Ascending aorta (tissue), 2 donors: ENCODE measurements at regions not wholly inside any gene's neighbourhood (a gene's known extent, or its start where the extent isn't known, plus 50 kb on each side); places are given as distances from the start of the nearest gene placed in this dataset.

Source experiments
- DNase-seq, 2 donors: peaks; one replicate each; pipeline ENCODE4 v3.0.0-alpha.2; 2019; ENCODE audit warnings: low spot score in 2 of 2
- H3K27ac ChIP-seq, 2 donors: fragments of 200-600 bp; sonication (generic); one replicate each; pipeline ENCODE4 v1.5.1; 2016 to 2017; ENCODE audit warnings: mild to moderate bottlenecking in 1 of 2
- H3K27me3 ChIP-seq: fragments of 200-600 bp; sonication (generic); one replicate; pipeline ENCODE4 v1.5.1; 2017
- H3K36me3 ChIP-seq, 2 donors: fragments of 200-600 bp; sonication (generic); one replicate each; pipeline ENCODE4 v1.5.1; 2016
- H3K4me1 ChIP-seq, 2 donors: fragments of 200-600 bp; sonication (generic); one replicate each; pipeline ENCODE4 v1.5.1; 2016 to 2017; ENCODE audit warnings: mild to moderate bottlenecking in 1 of 2
- H3K4me3 ChIP-seq, 2 donors: fragments of 200-600 bp; sonication (generic); one replicate each; pipeline ENCODE4 v1.5.1; 2016 to 2017; ENCODE audit warnings: mild to moderate bottlenecking in 1 of 2
- H3K9me3 ChIP-seq, 2 donors: fragments of 200-600 bp; sonication (generic); one replicate each; pipeline ENCODE4 v1.5.1; 2016
- intact Hi-C: fragments of 100-400 bp; cut with DNase I; formaldehyde crosslinking; loops from one replicate; pipeline ENCODE4 v1.15.1; 2023
- TF ChIP-seq, protein P1 (sequence below), 3 experiments: fragments of 200-600 bp in 2 of 3; fragments of 450-650 bp in 1 of 3; sonication (generic) in 2 of 3; IDR thresholded peaks; one replicate each; pipeline ENCODE4 v1.5.1; 2016 to 2019; ENCODE audit warnings: antibody characterized with exemption in 3 of 3, mild to moderate bottlenecking in 1 of 3, moderate library complexity in 1 of 3

DNA sequence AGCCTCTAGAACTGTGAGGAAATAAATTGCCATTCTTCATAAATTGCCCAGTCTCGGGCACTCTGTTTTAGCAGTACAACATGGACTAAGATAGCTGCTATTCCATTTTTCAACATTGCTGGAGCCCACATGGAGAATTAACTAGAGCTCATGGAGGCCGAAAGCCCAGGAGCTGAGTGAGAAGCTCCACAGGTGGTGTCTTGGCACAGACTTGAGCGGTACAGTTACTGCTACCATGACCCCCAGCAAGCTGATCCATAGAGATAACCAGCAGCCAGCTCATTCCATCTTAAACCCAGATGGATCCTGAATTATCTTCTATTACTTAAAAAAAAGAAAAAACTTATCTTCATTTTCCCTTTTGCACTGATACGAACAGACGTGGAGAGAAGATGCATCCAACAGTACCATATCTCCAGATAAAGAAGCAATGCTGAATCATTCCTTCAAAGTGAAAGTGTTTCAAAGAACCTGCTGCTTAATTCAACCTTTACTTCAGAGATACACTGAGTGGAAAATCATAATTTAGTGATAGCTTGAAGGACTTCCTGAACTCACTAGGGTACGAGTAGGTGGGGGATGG lies 115.1 kb downstream of the SETD4 start:
- TF ChIP-seq, protein P1, sequence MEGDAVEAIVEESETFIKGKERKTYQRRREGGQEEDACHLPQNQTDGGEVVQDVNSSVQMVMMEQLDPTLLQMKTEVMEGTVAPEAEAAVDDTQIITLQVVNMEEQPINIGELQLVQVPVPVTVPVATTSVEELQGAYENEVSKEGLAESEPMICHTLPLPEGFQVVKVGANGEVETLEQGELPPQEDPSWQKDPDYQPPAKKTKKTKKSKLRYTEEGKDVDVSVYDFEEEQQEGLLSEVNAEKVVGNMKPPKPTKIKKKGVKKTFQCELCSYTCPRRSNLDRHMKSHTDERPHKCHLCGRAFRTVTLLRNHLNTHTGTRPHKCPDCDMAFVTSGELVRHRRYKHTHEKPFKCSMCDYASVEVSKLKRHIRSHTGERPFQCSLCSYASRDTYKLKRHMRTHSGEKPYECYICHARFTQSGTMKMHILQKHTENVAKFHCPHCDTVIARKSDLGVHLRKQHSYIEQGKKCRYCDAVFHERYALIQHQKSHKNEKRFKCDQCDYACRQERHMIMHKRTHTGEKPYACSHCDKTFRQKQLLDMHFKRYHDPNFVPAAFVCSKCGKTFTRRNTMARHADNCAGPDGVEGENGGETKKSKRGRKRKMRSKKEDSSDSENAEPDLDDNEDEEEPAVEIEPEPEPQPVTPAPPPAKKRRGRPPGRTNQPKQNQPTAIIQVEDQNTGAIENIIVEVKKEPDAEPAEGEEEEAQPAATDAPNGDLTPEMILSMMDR (IDR thresholded peaks at IDR 0.05) = no peak
- H3K27me3 ChIP-seq = no peaks in the 10 kb centered on the region
- DNase-seq = no peak
- no peaks in the 10 kb centered on the region for H3K9me3 ChIP-seq
- no peaks in the 10 kb centered on the region for H3K36me3 ChIP-seq
- H3K4me1 ChIP-seq = no peaks in the 10 kb centered on the region
- intact Hi-C loops = no loop called here
- no peak overlapping the region for H3K27ac ChIP-seq
- no peak overlapping the region for H3K4me3 ChIP-seq

DNA sequence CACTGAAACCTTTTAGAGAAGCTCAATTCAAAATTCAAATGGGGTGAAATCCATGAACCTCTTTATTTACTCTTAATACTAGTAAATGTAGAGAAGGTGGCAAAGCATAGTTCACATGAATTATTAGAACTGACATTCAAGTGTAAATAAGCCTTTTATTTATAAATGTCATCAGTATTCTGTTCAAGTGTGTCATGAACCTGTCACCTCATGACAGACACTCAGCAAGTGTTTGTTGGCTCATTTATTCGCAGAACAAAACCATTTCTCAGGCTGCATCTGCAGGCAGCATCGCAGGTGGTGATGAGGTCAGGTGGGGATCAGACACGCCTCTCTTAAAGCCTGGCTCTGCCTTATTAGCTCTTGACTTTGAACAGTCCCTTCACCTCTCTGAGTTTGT lies 116.6 kb downstream of the SETD4 start:
- Histone ChIP-seq H3K36me3 (no peaks in the 10 kb centered on the region), H3K27ac (no peak overlapping the region), H3K4me3 (no peak overlapping the region), H3K4me1 (no peaks in the 10 kb centered on the region), H3K9me3 (no peaks in the 10 kb centered on the region), H3K27me3 (no peaks in the 10 kb centered on the region)
- no peak for DNase-seq
- intact Hi-C loops = loop anchor here (5.0 kb wide), 1 partner anchor 1196 kb away; no protein-coding TSS in a partner anchor
- TF ChIP-seq, protein P1 (IDR thresholded peaks at IDR 0.05) = no peak

DNA sequence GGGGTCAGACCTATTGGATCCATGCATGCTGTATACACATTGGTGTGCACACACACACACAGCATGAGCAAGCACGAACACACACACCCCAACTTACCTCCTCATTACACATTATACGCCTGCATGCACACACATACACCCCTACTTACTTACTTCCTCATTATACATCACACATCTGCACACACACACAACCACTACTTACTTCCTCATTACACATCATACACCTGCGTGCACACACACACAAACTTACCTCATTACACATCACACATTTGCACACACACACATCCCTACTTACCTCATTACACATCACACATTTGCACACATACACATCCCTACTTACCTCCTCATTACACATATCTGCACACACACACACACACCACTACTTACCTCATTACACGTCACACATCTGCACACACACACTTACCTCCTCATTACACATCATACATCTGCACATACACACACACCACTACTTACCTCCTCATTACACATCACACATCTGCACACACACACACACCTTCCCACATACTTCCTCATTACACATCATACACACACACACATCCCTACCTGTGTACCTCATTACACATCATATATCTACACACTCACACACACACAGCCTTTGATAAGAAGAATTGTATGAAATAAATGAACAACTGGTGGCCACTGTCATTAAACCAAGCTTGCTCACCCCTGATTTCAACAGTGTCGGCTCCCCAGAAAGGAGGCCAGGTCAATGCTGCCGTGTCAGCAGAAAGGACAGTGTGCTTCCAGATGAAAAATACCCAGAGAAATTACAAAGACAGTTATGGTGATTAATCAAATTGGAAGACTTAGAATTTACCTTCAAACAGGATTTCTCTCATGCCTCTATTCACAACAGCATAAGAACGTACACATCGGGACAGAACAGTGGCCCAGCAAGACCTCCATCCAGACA lies 117.8 kb downstream of the SETD4 start:
- Histone ChIP-seq H3K27ac (no peak overlapping the region), H3K4me3 (no peak overlapping the region), H3K27me3 (no peaks in the 10 kb centered on the region), H3K9me3 (no peaks in the 10 kb centered on the region), H3K36me3 (no peaks in the 10 kb centered on the region), H3K4me1 (no peaks in the 10 kb centered on the region)
- DNase-seq = no peak
- intact Hi-C loops = loop anchor here (5.0 kb wide), 1 partner anchor 1195 kb away; no protein-coding TSS in a partner anchor
- TF ChIP-seq, protein P1 (IDR thresholded peaks at IDR 0.05) = no peak

DNA sequence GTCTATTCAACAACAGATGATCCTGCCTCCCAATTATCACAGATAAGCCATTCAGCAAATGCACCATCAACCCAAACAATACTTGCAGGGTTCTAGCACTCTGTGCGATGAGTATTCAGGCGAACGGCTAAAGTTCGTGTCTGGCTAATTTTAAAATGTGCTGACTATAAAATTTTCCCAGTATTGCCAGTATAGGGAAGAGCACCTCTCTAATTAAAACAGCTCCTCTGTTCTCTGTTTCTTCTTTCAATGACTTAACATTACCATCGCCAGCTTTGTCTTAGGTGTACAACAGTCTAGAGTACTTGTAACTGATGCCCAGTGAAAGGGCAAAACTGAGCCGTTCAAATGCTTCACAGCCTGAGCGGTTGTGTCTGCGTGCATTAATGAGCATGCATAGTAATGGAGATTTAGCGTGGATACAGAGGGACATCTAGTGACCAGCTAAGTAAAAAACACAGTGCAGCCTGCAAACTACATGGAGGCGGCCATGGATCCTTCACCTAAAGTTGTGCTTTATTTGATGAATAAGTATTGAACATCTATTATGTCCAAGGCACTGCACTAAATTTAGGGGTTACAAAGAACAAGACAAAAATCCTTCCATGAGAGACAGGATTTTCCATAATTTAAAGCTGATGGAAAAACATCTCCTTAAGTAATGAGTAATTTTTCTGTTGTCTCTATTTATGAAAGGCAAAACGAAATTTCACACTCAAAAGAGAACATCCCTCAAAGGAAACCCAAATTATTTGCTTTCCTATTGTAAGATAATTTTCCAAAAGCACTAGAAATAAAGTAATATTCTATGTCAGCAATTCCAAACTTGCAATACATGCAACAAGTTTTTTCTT lies 120.0 kb downstream of the SETD4 start:
- no peak overlapping the region for H3K27ac ChIP-seq
- intact Hi-C loops = loop anchor here (2.0 to 5.0 kb wide), 2 partner anchors 1050 to 1193 kb away; no protein-coding TSS in a partner anchor
- DNase-seq = peak in 1 of 2 donors; percentile 72
- no peaks in the 10 kb centered on the region for H3K27me3 ChIP-seq
- H3K4me3 ChIP-seq = no peak overlapping the region
- no peaks in the 10 kb centered on the region for H3K9me3 ChIP-seq
- no peaks in the 10 kb centered on the region for H3K4me1 ChIP-seq
- TF ChIP-seq, protein P1 (IDR thresholded peaks at IDR 0.05) = peak; percentile 50 to 73 (median 63)
- H3K36me3 ChIP-seq = no peaks in the 10 kb centered on the region

DNA sequence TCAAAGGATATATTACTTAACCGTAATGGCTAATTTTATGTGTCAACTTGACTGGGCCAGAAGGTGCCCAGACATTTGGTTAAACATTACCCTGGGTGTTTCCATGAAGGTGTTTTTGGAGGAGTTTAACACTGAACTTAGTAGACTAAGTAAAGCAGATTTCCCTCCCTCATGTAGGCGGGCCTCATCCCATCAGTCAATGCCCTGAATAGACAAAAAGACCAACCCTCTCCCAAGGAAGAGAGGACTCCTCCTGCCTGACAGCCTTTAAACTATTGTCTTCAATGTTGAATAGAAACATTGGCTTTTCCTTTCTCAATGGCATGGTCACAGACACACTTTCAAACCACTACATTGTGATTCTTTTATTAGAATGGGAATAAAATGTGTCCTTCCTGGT lies 121.9 kb downstream of the SETD4 start:
- Histone ChIP-seq H3K4me3 (no peak overlapping the region), H3K9me3 (no peaks in the 10 kb centered on the region), H3K36me3 (no peaks in the 10 kb centered on the region), H3K4me1 (no peaks in the 10 kb centered on the region), H3K27ac (no peak overlapping the region), H3K27me3 (no peaks in the 10 kb centered on the region)
- intact Hi-C loops = no loop called here
- DNase-seq = no peak
- TF ChIP-seq, protein P1 (IDR thresholded peaks at IDR 0.05) = no peak
